ENCODE measurements at regions not wholly inside any gene's neighbourhood (a gene's known extent, or its start where the extent isn't known, plus 50 kb on each side); places are given as distances from the start of the nearest gene placed in this dataset.

DNA sequence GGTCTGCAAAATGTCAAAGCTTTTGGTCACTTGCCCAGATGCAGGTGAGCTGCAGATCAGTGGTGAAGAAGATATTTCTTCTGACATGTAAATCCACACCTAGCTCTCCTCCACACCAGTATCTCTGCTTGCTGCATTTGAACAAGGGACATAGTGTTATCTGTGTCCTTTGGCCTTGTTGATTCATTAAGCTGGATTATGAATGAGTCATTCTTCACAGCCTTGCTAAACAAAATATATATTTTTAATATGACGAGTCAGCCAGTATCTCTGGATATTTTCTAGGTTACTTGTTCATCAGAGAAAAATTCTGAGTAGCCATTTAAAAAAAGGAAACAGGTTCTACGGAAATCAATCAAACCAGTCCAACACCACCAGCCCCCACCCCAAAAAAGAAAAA lies 190.6 kb upstream of the ADAMTS9 start:
- H3K4me2 ChIP-seq: no peak overlapping the region
- H2AFZ ChIP-seq: no peak overlapping the region
- H3K4me3 ChIP-seq: no peak overlapping the region
- Mint-ChIP-seq H3K9me3 (no peaks in the 10 kb centered on the region), H3K4me1 (no peaks in the 10 kb centered on the region), H3K27me3 (ENCODE audit: insufficient read depth, low read depth, poor library complexity) (no peaks in the 10 kb centered on the region), H3K36me3 (ENCODE audit: low read depth) (no peaks in the 10 kb centered on the region), H3K4me3 (no peak overlapping the region), H3K27ac (no peak overlapping the region)
- no peaks in the 10 kb centered on the region for H4K20me1 ChIP-seq (replicated peaks; ENCODE audit: insufficient read depth)
- no peaks in the 10 kb centered on the region for H3F3A ChIP-seq (replicated peaks; ENCODE audit: low read depth)
- H3K79me2 ChIP-seq (replicated peaks; ENCODE audit: insufficient read depth): no peaks in the 10 kb centered on the region
- DNase-seq (ENCODE audit: low spot score) (no peak), ATAC-seq (no peak)
- no peaks in the 10 kb centered on the region for H3K27me3 ChIP-seq (ENCODE audit: insufficient read depth)
- H3K36me3 ChIP-seq (ENCODE audit: insufficient read depth): no peaks in the 10 kb centered on the region
- H3K27ac ChIP-seq (ENCODE audit: low read depth): no peak overlapping the region
- H3K4me1 ChIP-seq (ENCODE audit: insufficient read depth): no peaks in the 10 kb centered on the region
- TF ChIP-seq CTCF (conservative IDR thresholded peaks at IDR 0.05; ENCODE audit: low read depth in 2 of 2) (no peak), STAT1 (IDR thresholded peaks at IDR 0.05; ENCODE audit: unreplicated experiment) (no peak), EZH2phosphoT487 (IDR thresholded peaks at IDR 0.05; ENCODE audit: unreplicated experiment) (no peak), POLR2AphosphoS5 (IDR thresholded peaks at IDR 0.05; ENCODE audit: low read depth) (no peak), ZNF114 (CRISPR knock-in tag; IDR thresholded peaks at IDR 0.05) (no peak)
- TF ChIP-seq, protein P1, sequence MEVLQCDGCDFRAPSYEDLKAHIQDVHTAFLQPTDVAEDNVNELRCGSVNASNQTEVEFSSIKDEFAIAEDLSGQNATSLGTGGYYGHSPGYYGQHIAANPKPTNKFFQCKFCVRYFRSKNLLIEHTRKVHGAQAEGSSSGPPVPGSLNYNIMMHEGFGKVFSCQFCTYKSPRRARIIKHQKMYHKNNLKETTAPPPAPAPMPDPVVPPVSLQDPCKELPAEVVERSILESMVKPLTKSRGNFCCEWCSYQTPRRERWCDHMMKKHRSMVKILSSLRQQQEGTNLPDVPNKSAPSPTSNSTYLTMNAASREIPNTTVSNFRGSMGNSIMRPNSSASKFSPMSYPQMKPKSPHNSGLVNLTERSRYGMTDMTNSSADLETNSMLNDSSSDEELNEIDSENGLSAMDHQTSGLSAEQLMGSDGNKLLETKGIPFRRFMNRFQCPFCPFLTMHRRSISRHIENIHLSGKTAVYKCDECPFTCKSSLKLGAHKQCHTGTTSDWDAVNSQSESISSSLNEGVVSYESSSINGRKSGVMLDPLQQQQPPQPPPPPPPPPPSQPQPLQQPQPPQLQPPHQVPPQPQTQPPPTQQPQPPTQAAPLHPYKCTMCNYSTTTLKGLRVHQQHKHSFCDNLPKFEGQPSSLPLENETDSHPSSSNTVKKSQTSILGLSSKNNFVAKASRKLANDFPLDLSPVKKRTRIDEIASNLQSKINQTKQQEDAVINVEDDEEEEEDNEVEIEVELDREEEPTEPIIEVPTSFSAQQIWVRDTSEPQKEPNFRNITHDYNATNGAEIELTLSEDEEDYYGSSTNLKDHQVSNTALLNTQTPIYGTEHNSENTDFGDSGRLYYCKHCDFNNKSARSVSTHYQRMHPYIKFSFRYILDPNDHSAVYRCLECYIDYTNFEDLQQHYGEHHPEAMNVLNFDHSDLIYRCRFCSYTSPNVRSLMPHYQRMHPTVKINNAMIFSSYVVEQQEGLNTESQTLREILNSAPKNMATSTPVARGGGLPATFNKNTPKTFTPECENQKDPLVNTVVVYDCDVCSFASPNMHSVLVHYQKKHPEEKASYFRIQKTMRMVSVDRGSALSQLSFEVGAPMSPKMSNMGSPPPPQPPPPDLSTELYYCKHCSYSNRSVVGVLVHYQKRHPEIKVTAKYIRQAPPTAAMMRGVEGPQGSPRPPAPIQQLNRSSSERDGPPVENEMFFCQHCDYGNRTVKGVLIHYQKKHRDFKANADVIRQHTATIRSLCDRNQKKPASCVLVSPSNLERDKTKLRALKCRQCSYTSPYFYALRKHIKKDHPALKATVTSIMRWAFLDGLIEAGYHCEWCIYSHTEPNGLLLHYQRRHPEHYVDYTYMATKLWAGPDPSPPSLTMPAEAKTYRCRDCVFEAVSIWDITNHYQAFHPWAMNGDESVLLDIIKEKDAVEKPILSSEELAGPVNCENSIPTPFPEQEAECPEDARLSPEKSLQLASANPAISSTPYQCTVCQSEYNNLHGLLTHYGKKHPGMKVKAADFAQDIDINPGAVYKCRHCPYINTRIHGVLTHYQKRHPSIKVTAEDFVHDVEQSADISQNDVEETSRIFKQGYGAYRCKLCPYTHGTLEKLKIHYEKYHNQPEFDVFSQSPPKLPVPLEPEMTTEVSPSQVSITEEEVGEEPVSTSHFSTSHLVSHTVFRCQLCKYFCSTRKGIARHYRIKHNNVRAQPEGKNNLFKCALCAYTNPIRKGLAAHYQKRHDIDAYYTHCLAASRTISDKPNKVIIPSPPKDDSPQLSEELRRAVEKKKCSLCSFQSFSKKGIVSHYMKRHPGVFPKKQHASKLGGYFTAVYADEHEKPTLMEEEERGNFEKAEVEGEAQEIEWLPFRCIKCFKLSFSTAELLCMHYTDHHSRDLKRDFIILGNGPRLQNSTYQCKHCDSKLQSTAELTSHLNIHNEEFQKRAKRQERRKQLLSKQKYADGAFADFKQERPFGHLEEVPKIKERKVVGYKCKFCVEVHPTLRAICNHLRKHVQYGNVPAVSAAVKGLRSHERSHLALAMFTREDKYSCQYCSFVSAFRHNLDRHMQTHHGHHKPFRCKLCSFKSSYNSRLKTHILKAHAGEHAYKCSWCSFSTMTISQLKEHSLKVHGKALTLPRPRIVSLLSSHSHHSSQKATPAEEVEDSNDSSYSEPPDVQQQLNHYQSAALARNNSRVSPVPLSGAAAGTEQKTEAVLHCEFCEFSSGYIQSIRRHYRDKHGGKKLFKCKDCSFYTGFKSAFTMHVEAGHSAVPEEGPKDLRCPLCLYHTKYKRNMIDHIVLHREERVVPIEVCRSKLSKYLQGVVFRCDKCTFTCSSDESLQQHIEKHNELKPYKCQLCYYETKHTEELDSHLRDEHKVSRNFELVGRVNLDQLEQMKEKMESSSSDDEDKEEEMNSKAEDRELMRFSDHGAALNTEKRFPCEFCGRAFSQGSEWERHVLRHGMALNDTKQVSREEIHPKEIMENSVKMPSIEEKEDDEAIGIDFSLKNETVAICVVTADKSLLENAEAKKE (CRISPR knock-in tag; IDR thresholded peaks at IDR 0.05): no peak
- H3K9me2 ChIP-seq (ENCODE audit: insufficient read depth): peaks cover 20% of the 10 kb centered on the region; the same call in 1 of the 2 replicates
